IPS DF 6.9 (cell line): ENCODE measurements at regions not wholly inside any gene's neighbourhood (a gene's known extent, or its start where the extent isn't known, plus 50 kb on each side); places are given as distances from the start of the nearest gene placed in this dataset.

Experiments
- DNase-seq: peaks from one replicate; pipeline ENCODE4 v3.0.0-alpha.2; 2013; ENCODE audit warnings: low read depth, low spot score
- H3K27ac ChIP-seq: one replicate; pipeline ENCODE4 v1.5.1; 2013; ENCODE audit warnings: low read length, control low read depth
- H3K27me3 ChIP-seq: 2 replicates; pipeline ENCODE4 v1.6.1; 2013; ENCODE audit warnings: mild to moderate bottlenecking, low read length; ENCODE audit not compliant: control insufficient read depth, insufficient read depth
- H3K36me3 ChIP-seq: 2 replicates; pipeline ENCODE4 v1.6.1; 2013; ENCODE audit warnings: low read length; ENCODE audit not compliant: control insufficient read depth, insufficient read depth
- H3K4me1 ChIP-seq: 2 replicates; pipeline ENCODE4 v1.6.1; 2013; ENCODE audit warnings: low read length; ENCODE audit not compliant: control insufficient read depth, insufficient read depth
- H3K4me3 ChIP-seq: 2 replicates; pipeline ENCODE4 v1.5.1; 2013; ENCODE audit warnings: mild to moderate bottlenecking, low read length
- H3K9me3 ChIP-seq: 2 replicates; pipeline ENCODE4 v1.6.1; 2013; ENCODE audit warnings: low read length, inconsistent platforms; ENCODE audit not compliant: control insufficient read depth, insufficient read depth
- whole genome bisulfite sequencing: extraction: QIAGEN DNeasy Blood & Tissue Kit; methylation state at CpG from one replicate; pipeline ENCODE4 v1.1.7; 2013; ENCODE audit warnings: mixed read lengths, missing lambda C conversion rate; ENCODE audit not compliant: insufficient read length, insufficient coverage; 5-methylcytosine and 5-hydroxymethylcytosine counted together

GRCh38 chr13:100895651-100896050, 221.1 kb upstream of the TMTC4 start:
- Histone ChIP-seq H3K27ac (no peak overlapping the region), H3K27me3 (no peaks in the 10 kb centered on the region), H3K4me1 (no peaks in the 10 kb centered on the region), H3K9me3 (no peaks in the 10 kb centered on the region), H3K36me3 (no peaks in the 10 kb centered on the region), H3K4me3 (no peak overlapping the region)
- DNase-seq, result no peak
- no CpG with 5 or more reads among the region's 2 CpGs for WGBS

GRCh38 chr13:100892981-100893380, 218.4 kb upstream of the TMTC4 start:
- H3K27me3 ChIP-seq, result no peaks in the 10 kb centered on the region
- H3K9me3 ChIP-seq, result no peaks in the 10 kb centered on the region
- no peak overlapping the region for H3K4me3 ChIP-seq
- no peaks in the 10 kb centered on the region for H3K4me1 ChIP-seq
- no peak overlapping the region for H3K27ac ChIP-seq
- DNase-seq, result no peak
- WGBS, result no CpG with 5 or more reads among the region's 2 CpGs
- no peaks in the 10 kb centered on the region for H3K36me3 ChIP-seq

- no peak overlapping the region for H3K4me3 ChIP-seq
- WGBS, result no CpG with 5 or more reads among the region's 3 CpGs
- no peaks in the 10 kb centered on the region for H3K4me1 ChIP-seq
- H3K36me3 ChIP-seq, result no peaks in the 10 kb centered on the region
- no peaks in the 10 kb centered on the region for H3K9me3 ChIP-seq
- DNase-seq, result no peak
- no peaks in the 10 kb centered on the region for H3K27me3 ChIP-seq
- no peak overlapping the region for H3K27ac ChIP-seq
Observed at GRCh38 chr13:100890645-100891044, 216.1 kb upstream of the TMTC4 start.

- DNase-seq, result no peak
- Histone ChIP-seq H3K4me1 (no peaks in the 10 kb centered on the region), H3K27ac (no peak overlapping the region), H3K36me3 (no peaks in the 10 kb centered on the region), H3K27me3 (no peaks in the 10 kb centered on the region), H3K9me3 (no peaks in the 10 kb centered on the region), H3K4me3 (no peak overlapping the region)
- no CpG with 5 or more reads among the region's 1 CpG for WGBS
Observed at GRCh38 chr13:100887729-100888151, 213.1 kb upstream of the TMTC4 start.

GRCh38 chr13:100883453-100883852, 208.9 kb upstream of the TMTC4 start:
- WGBS, result no CpG with 5 or more reads among the region's 3 CpGs
- DNase-seq, result no peak
- H3K27ac ChIP-seq, result no peak overlapping the region

GRCh38 chr13:100881291-100881864, 206.8 kb upstream of the TMTC4 start:
- Histone ChIP-seq H3K4me3 (no peak overlapping the region), H3K27ac (no peak overlapping the region), H3K36me3 (no peaks in the 10 kb centered on the region), H3K9me3 (no peaks in the 10 kb centered on the region), H3K4me1 (no peaks in the 10 kb centered on the region), H3K27me3 (no peaks in the 10 kb centered on the region)
- DNase-seq, result no peak
- no CpG with 5 or more reads among the region's 7 CpGs for WGBS

More at GRCh38 chr13:100883453-100883852, 208.9 kb upstream of the TMTC4 start:
- Histone ChIP-seq H3K4me1 (no peaks in the 10 kb centered on the region), H3K36me3 (no peaks in the 10 kb centered on the region), H3K9me3 (no peaks in the 10 kb centered on the region), H3K27me3 (no peaks in the 10 kb centered on the region), H3K4me3 (no peak overlapping the region)

- no peaks in the 10 kb centered on the region for H3K27me3 ChIP-seq
- no peaks in the 10 kb centered on the region for H3K36me3 ChIP-seq
- no peak overlapping the region for H3K27ac ChIP-seq
- no peak for DNase-seq
- WGBS, result no CpG with 5 or more reads among the region's 3 CpGs
- no peaks in the 10 kb centered on the region for H3K4me1 ChIP-seq
- no peaks in the 10 kb centered on the region for H3K9me3 ChIP-seq
- H3K4me3 ChIP-seq, result no peak overlapping the region
Observed at GRCh38 chr13:100880166-100880565, 205.6 kb upstream of the TMTC4 start.

- WGBS, result no CpG with 5 or more reads among the region's 5 CpGs
- Histone ChIP-seq H3K9me3 (no peaks in the 10 kb centered on the region), H3K36me3 (no peaks in the 10 kb centered on the region), H3K27me3 (no peaks in the 10 kb centered on the region), H3K4me3 (no peak overlapping the region), H3K4me1 (no peaks in the 10 kb centered on the region), H3K27ac (no peak overlapping the region)
- no peak for DNase-seq
Observed at GRCh38 chr13:100879255-100879654, 204.7 kb upstream of the TMTC4 start.

- no peaks in the 10 kb centered on the region for H3K9me3 ChIP-seq
- no peaks in the 10 kb centered on the region for H3K36me3 ChIP-seq
- WGBS, result 100% methylated on average over 1 of the region's 2 CpGs
- H3K27ac ChIP-seq, result no peak overlapping the region
- no peak for DNase-seq
- H3K27me3 ChIP-seq, result no peaks in the 10 kb centered on the region
- H3K4me1 ChIP-seq, result no peaks in the 10 kb centered on the region
- H3K4me3 ChIP-seq, result no peak overlapping the region
Observed at GRCh38 chr13:100876044-100876403, 201.4 kb upstream of the TMTC4 start.

- no peak overlapping the region for H3K27ac ChIP-seq
- no peaks in the 10 kb centered on the region for H3K9me3 ChIP-seq
- WGBS, result no CpG with 5 or more reads among the region's 3 CpGs
- H3K4me3 ChIP-seq, result no peak overlapping the region
- H3K27me3 ChIP-seq, result no peaks in the 10 kb centered on the region
- no peak for DNase-seq
- no peaks in the 10 kb centered on the region for H3K36me3 ChIP-seq
- H3K4me1 ChIP-seq, result no peaks in the 10 kb centered on the region
Observed at GRCh38 chr13:100875392-100876043, 200.9 kb upstream of the TMTC4 start.

GRCh38 chr13:100872761-100873160, 198.2 kb upstream of the TMTC4 start:
- no peaks in the 10 kb centered on the region for H3K9me3 ChIP-seq
- H3K4me3 ChIP-seq, result no peak overlapping the region
- no peaks in the 10 kb centered on the region for H3K27me3 ChIP-seq
- WGBS, result no CpG with 5 or more reads among the region's 4 CpGs
- DNase-seq, result no peak
- no peaks in the 10 kb centered on the region for H3K4me1 ChIP-seq
- H3K27ac ChIP-seq, result no peak overlapping the region
- H3K36me3 ChIP-seq, result no peaks in the 10 kb centered on the region
